ENCODE measurements at regions not wholly inside any gene's neighbourhood (a gene's known extent, or its start where the extent isn't known, plus 50 kb on each side); places are given as distances from the start of the nearest gene placed in this dataset.

DNA sequence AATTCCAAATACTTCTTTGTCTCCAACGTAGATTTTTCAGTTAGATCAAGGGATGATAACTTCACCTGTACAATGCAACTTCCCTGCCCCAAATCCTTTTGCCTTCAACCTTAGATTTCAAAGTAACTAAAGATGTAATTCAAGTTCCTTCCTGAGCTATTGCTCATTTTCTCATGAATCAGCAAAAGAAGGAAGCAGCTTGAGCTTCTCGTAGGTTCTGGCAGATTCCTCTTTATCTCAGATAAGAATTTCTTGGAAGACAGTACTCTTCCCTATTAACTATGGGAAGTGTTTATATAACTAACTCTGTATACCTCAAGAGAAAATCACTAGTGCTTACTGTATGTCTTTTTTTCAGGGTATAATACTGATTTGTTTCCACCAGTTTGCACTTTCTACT, 203.8 kb downstream of the RASSF9 start:
- Histone ChIP-seq H3K27ac (ENCODE audit: low read depth, low read length, severe bottlenecking) (no peak overlapping the region), H3K4me3 (ENCODE audit: extremely low read depth, insufficient read depth, low read length, poor library complexity, severe bottlenecking) (no peak overlapping the region), H3K36me3 (ENCODE audit: control insufficient read depth, insufficient read depth, low read length) (no peaks in the 10 kb centered on the region), H3K9me3 (ENCODE audit: control insufficient read depth, low read length) (no peaks in the 10 kb centered on the region), H3K4me1 (ENCODE audit: control insufficient read depth, insufficient read depth, low read length, poor library complexity, severe bottlenecking) (no peaks in the 10 kb centered on the region)
- WGBS, 2 experiments (ENCODE audit: insufficient coverage in 2 of 2), result 86 to 91% methylated on average over 1 of the region's 2 CpGs

GRCh38 chr12:85633491-85633890, 202.7 kb downstream of the RASSF9 start:
- no peaks in the 10 kb centered on the region for H3K36me3 ChIP-seq (ENCODE audit: control insufficient read depth, insufficient read depth, low read length)
- no peaks in the 10 kb centered on the region for H3K9me3 ChIP-seq (ENCODE audit: control insufficient read depth, low read length)
- no peaks in the 10 kb centered on the region for H3K4me1 ChIP-seq (ENCODE audit: control insufficient read depth, insufficient read depth, low read length, poor library complexity, severe bottlenecking)

GRCh38 chr12:85639834-85640233, 196.4 kb downstream of the RASSF9 start:
- Histone ChIP-seq H3K27ac (ENCODE audit: low read depth, low read length, severe bottlenecking) (no peak overlapping the region), H3K9me3 (ENCODE audit: control insufficient read depth, low read length) (no peaks in the 10 kb centered on the region), H3K36me3 (ENCODE audit: control insufficient read depth, insufficient read depth, low read length) (no peaks in the 10 kb centered on the region), H3K4me3 (ENCODE audit: extremely low read depth, insufficient read depth, low read length, poor library complexity, severe bottlenecking) (no peak overlapping the region), H3K4me1 (ENCODE audit: control insufficient read depth, insufficient read depth, low read length, poor library complexity, severe bottlenecking) (no peaks in the 10 kb centered on the region)
- WGBS, 2 experiments (ENCODE audit: insufficient coverage in 2 of 2), result 77 to 89% methylated on average over 2 of the region's 2 CpGs

More at GRCh38 chr12:85633491-85633890, 202.7 kb downstream of the RASSF9 start:
- WGBS, 2 experiments (ENCODE audit: insufficient coverage in 2 of 2), result no CpG with 5 or more reads among the region's 1 CpG
- H3K4me3 ChIP-seq (ENCODE audit: extremely low read depth, insufficient read depth, low read length, poor library complexity, severe bottlenecking), result no peak overlapping the region
- no peak overlapping the region for H3K27ac ChIP-seq (ENCODE audit: low read depth, low read length, severe bottlenecking)

DNA sequence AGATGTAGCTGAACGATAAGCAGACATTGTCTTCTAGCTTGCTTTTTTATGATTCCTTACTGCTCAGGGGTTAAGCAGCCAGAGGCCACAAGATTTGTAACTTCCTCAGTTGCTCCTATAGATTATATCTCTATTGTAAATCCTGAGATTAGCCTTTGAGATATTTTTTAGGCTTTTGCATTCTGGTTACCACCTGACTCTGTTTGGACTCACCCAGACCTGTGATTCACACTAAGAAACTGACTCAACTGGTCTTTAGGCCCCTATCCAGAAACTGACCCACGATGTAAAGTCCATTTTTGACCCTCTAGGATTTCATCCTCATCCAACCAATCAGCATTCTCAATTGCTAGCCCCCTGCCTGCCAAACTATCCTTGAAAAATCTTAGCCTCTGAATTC, 194.4 kb downstream of the RASSF9 start:
- 72 to 73% methylated on average over 1 to 2 of the region's 2 CpGs for WGBS, 2 experiments (ENCODE audit: insufficient coverage in 2 of 2)
- no peak overlapping the region for H3K27ac ChIP-seq (ENCODE audit: low read depth, low read length, severe bottlenecking)

GRCh38 chr12:85642288-85642687, 193.9 kb downstream of the RASSF9 start:
- Histone ChIP-seq H3K36me3 (ENCODE audit: control insufficient read depth, insufficient read depth, low read length) (no peaks in the 10 kb centered on the region), H3K9me3 (ENCODE audit: control insufficient read depth, low read length) (no peaks in the 10 kb centered on the region), H3K27ac (ENCODE audit: low read depth, low read length, severe bottlenecking) (no peak overlapping the region), H3K4me1 (ENCODE audit: control insufficient read depth, insufficient read depth, low read length, poor library complexity, severe bottlenecking) (no peaks in the 10 kb centered on the region), H3K4me3 (ENCODE audit: extremely low read depth, insufficient read depth, low read length, poor library complexity, severe bottlenecking) (no peak overlapping the region)
- 73 to 92% methylated on average over 2 of the region's 2 CpGs for WGBS, 2 experiments (ENCODE audit: insufficient coverage in 2 of 2)

More for the DNA sequence above, 194.4 kb downstream of the RASSF9 start:
- Histone ChIP-seq H3K4me1 (ENCODE audit: control insufficient read depth, insufficient read depth, low read length, poor library complexity, severe bottlenecking) (no peaks in the 10 kb centered on the region), H3K4me3 (ENCODE audit: extremely low read depth, insufficient read depth, low read length, poor library complexity, severe bottlenecking) (no peak overlapping the region), H3K9me3 (ENCODE audit: control insufficient read depth, low read length) (no peaks in the 10 kb centered on the region), H3K36me3 (ENCODE audit: control insufficient read depth, insufficient read depth, low read length) (no peaks in the 10 kb centered on the region)

DNA sequence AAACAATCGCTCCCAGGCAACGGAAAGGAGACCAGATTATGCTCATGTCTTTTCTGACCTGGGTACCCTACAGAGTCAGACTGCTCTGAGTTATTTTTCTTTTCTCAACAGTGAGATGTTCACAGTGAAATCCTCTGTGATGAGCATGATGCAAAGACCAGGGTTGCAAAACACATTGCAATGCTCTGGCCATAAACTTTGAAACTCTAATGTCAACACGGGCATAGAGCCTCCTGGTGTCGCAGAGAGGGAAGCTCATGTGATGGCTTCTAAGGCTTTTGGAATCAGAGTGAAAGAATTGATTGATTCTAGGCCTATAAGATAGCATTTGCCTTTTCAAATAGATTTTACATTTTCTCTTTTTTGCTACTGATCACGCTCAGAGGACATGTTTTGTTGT, 193.4 kb downstream of the RASSF9 start:
- no peak overlapping the region for H3K27ac ChIP-seq (ENCODE audit: low read depth, low read length, severe bottlenecking)
- H3K4me3 ChIP-seq (ENCODE audit: extremely low read depth, insufficient read depth, low read length, poor library complexity, severe bottlenecking), result no peak overlapping the region
- H3K36me3 ChIP-seq (ENCODE audit: control insufficient read depth, insufficient read depth, low read length), result no peaks in the 10 kb centered on the region
- WGBS, 2 experiments (ENCODE audit: insufficient coverage in 2 of 2), result 79 to 100% methylated on average over 2 to 4 of the region's 5 CpGs
- H3K9me3 ChIP-seq (ENCODE audit: control insufficient read depth, low read length), result no peaks in the 10 kb centered on the region
- H3K4me1 ChIP-seq (ENCODE audit: control insufficient read depth, insufficient read depth, low read length, poor library complexity, severe bottlenecking), result no peaks in the 10 kb centered on the region

DNA sequence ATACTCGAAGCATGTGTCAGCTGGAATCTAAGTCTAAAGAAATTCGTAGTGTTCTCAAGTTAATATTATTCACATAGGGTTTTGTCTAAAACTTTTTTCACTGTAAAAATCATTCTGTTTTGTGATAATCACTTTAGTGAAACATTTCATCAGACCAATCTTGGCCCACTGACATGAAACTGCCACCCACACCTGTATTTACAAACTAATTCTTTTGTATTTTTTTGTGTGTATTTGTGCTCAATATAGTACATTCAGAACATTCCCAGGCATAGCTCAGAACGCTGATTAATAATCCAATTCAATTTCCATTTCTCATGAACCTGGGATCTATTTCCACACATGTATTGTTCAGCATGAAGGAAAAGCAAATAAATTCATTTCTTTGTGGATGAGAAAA, 191.7 kb downstream of the RASSF9 start:
- WGBS, 2 experiments (ENCODE audit: insufficient coverage in 2 of 2), result no CpG with 5 or more reads among the region's 3 CpGs
- Histone ChIP-seq H3K9me3 (ENCODE audit: control insufficient read depth, low read length) (no peaks in the 10 kb centered on the region), H3K4me3 (ENCODE audit: extremely low read depth, insufficient read depth, low read length, poor library complexity, severe bottlenecking) (no peak overlapping the region), H3K27ac (ENCODE audit: low read depth, low read length, severe bottlenecking) (no peak overlapping the region), H3K36me3 (ENCODE audit: control insufficient read depth, insufficient read depth, low read length) (no peaks in the 10 kb centered on the region), H3K4me1 (ENCODE audit: control insufficient read depth, insufficient read depth, low read length, poor library complexity, severe bottlenecking) (no peaks in the 10 kb centered on the region)

DNA sequence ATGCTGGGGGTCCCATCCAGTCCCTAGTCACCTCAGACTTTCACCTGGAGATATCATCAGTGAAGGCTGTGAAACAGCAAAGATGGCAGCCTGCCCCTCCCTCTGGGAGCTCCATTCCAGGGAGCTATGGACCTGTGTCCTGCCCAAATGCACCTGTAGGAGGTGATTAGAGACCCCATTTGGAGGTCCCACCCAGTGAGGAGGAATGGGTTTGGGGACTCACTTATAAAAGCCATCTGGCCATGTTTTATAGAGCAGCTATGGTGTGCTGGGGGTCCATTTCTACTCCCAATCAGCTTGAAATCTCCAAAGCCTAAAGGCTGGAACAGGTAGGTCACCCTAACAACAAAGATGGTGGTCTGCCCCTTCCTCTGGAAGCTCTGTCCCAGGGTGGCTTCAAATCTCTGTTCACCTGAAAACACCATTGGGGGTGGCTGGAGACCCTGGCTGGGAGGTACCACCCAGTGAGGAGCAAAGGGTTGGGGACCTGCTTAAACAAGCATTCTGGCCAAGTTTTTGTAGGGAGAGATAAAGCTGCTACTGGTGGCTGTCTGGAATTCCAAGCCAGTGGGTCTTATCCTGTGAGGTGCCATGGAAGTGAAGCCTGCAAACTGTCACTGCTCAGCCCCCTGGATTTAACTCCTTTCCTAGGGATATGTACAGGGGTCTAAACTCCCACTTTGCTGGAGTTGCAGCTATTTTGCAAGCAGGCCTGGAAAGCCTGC, 182.3 kb downstream of the RASSF9 start:
- Histone ChIP-seq H3K4me1 (ENCODE audit: control insufficient read depth, insufficient read depth, low read length, poor library complexity, severe bottlenecking) (no peaks in the 10 kb centered on the region), H3K9me3 (ENCODE audit: control insufficient read depth, low read length) (peaks cover 3% of the 10 kb centered on the region), H3K36me3 (ENCODE audit: control insufficient read depth, insufficient read depth, low read length) (no peaks in the 10 kb centered on the region), H3K27ac (ENCODE audit: low read depth, low read length, severe bottlenecking) (no peak overlapping the region), H3K4me3 (ENCODE audit: extremely low read depth, insufficient read depth, low read length, poor library complexity, severe bottlenecking) (no peak overlapping the region)

DNA sequence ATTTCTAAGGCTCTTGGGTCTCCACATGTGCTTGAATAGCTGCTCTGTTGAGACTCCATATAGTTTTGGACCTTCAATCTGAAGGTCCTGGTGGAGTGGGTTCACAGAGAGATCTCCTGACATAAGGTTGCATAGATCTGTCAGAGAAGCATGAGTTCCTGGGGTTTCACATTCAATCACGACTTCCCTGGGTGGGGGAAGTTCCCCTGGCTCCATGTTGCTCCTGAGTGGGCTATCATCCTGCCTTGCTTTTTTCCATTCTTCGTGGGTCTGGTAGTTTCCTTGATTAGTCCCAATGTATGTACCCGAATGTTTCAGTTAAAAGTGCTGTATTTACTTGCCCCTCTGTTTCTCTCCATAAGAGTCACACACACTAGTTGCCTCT, 181.8 kb downstream of the RASSF9 start:
- WGBS, 2 experiments (ENCODE audit: insufficient coverage in 2 of 2), result 81 to 100% methylated on average over 1 to 3 of the region's 3 CpGs
- peaks cover 6% of the 10 kb centered on the region for H3K9me3 ChIP-seq (ENCODE audit: control insufficient read depth, low read length)

GRCh38 chr12:85656561-85656960, 179.6 kb downstream of the RASSF9 start:
- Histone ChIP-seq H3K4me3 (ENCODE audit: extremely low read depth, insufficient read depth, low read length, poor library complexity, severe bottlenecking) (no peak overlapping the region), H3K36me3 (ENCODE audit: control insufficient read depth, insufficient read depth, low read length) (no peaks in the 10 kb centered on the region), H3K4me1 (ENCODE audit: control insufficient read depth, insufficient read depth, low read length, poor library complexity, severe bottlenecking) (no peaks in the 10 kb centered on the region), H3K9me3 (ENCODE audit: control insufficient read depth, low read length) (peaks cover 6% of the 10 kb centered on the region), H3K27ac (ENCODE audit: low read depth, low read length, severe bottlenecking) (no peak overlapping the region)
- 75% methylated on average over 1 of the region's 2 CpGs; no CpG with 5 or more reads in 1 of the 2 experiments for WGBS, 2 experiments (ENCODE audit: insufficient coverage in 2 of 2)

More for the DNA sequence above, 181.8 kb downstream of the RASSF9 start:
- no peak overlapping the region for H3K4me3 ChIP-seq (ENCODE audit: extremely low read depth, insufficient read depth, low read length, poor library complexity, severe bottlenecking)
- H3K4me1 ChIP-seq (ENCODE audit: control insufficient read depth, insufficient read depth, low read length, poor library complexity, severe bottlenecking), result no peaks in the 10 kb centered on the region
- no peak overlapping the region for H3K27ac ChIP-seq (ENCODE audit: low read depth, low read length, severe bottlenecking)
- no peaks in the 10 kb centered on the region for H3K36me3 ChIP-seq (ENCODE audit: control insufficient read depth, insufficient read depth, low read length)

- no CpG with 5 or more reads among the region's 2 CpGs for WGBS, 2 experiments (ENCODE audit: insufficient coverage in 2 of 2)
- H3K27ac ChIP-seq (ENCODE audit: low read depth, low read length, severe bottlenecking), result no peak overlapping the region
- no peaks in the 10 kb centered on the region for H3K4me1 ChIP-seq (ENCODE audit: control insufficient read depth, insufficient read depth, low read length, poor library complexity, severe bottlenecking)
These were observed 179.0 kb downstream of the RASSF9 start for GRCh38 chr12:85657251-85657650.

More at GRCh38 chr12:85657251-85657650, 179.0 kb downstream of the RASSF9 start:
- Histone ChIP-seq H3K36me3 (ENCODE audit: control insufficient read depth, insufficient read depth, low read length) (no peaks in the 10 kb centered on the region), H3K4me3 (ENCODE audit: extremely low read depth, insufficient read depth, low read length, poor library complexity, severe bottlenecking) (no peak overlapping the region), H3K9me3 (ENCODE audit: control insufficient read depth, low read length) (peaks cover 6% of the 10 kb centered on the region)

Data from mesodermal cell (in vitro differentiated cells).